ENCODE measurements at regions not wholly inside any gene's neighbourhood (a gene's known extent, or its start where the extent isn't known, plus 50 kb on each side); places are given as distances from the start of the nearest gene placed in this dataset.

GRCh38 chr5:173680660-173681242, 64.3 kb upstream of the BOD1 start:
- WGBS (ENCODE audit: extremely low coverage, insufficient read length, low lambda C conversion rate), result no CpG with 5 or more reads among the region's 6 CpGs
- H2BK120ac ChIP-seq (ENCODE audit: low read depth, low read length, poor library complexity, severe bottlenecking), result no peak overlapping the region
- H3K56ac ChIP-seq (ENCODE audit: insufficient read length, low read depth, low read length), result no peak overlapping the region
- H3K4ac ChIP-seq (ENCODE audit: low read depth, low read length), result no peak overlapping the region
- H3K9ac ChIP-seq (ENCODE audit: extremely low read depth, insufficient read length, low read length), result no peak overlapping the region
- Mint-ChIP-seq H3K27ac (no peak overlapping the region), H3K4me1 (peaks cover 4 to 8% of the 10 kb centered on the region in 2 experiments), H3K4me3 (no peak overlapping the region), H3K9me3 (peaks cover 15 to 27% of the 10 kb centered on the region in 2 experiments), H3K27me3 (ENCODE audit: low read depth) (peaks cover 13% of the 10 kb centered on the region), H3K36me3 (ENCODE audit: insufficient read depth in 1 of 3, low read depth in 3 of 3) (peaks cover 14 to 33% (median 25%) of the 10 kb centered on the region in 3 experiments)
- H2BK15ac ChIP-seq (ENCODE audit: low read depth, low read length), result no peak overlapping the region
- no peaks in the 10 kb centered on the region for H3K9me3 ChIP-seq (ENCODE audit: control insufficient read depth, low read depth, low read length)
- H2AFZ ChIP-seq (ENCODE audit: low read length), result no peak overlapping the region
- H4K91ac ChIP-seq (ENCODE audit: insufficient read length, low read depth, low read length), result no peak overlapping the region
- no peaks in the 10 kb centered on the region for H3K23me2 ChIP-seq (ENCODE audit: insufficient read length, low read depth, low read length, poor library complexity, severe bottlenecking)
- H4K8ac ChIP-seq (replicated peaks; ENCODE audit: insufficient read length, low read depth, low read length), result no peak overlapping the region
- no peak overlapping the region for H2BK12ac ChIP-seq (ENCODE audit: insufficient read length, low read depth, low read length)
- no peaks in the 10 kb centered on the region for H3K79me2 ChIP-seq (ENCODE audit: insufficient read depth, low read length)
- H3K18ac ChIP-seq (ENCODE audit: insufficient read length, low read depth, low read length), result no peak overlapping the region
- no peaks in the 10 kb centered on the region for H3K27me3 ChIP-seq (ENCODE audit: insufficient read depth, low read length)
- H2BK20ac ChIP-seq (ENCODE audit: low read depth, low read length, poor library complexity, severe bottlenecking), result no peak overlapping the region
- no peaks in the 10 kb centered on the region for H3K79me1 ChIP-seq (ENCODE audit: insufficient read depth, low read depth, low read length, poor library complexity, severe bottlenecking)
- no peak overlapping the region for H3K27ac ChIP-seq (ENCODE audit: insufficient read length, low read depth, low read length)
- no peak overlapping the region for H4K5ac ChIP-seq (ENCODE audit: insufficient read length, low read depth, low read length)
- no peak for DNase-seq
- no peak overlapping the region for H3K23ac ChIP-seq (ENCODE audit: insufficient read length, low read depth, low read length)
- H3K4me2 ChIP-seq (ENCODE audit: insufficient read depth, insufficient read length, low read length), result no peak overlapping the region
- H2AK5ac ChIP-seq (ENCODE audit: insufficient read length, low read length), result no peak overlapping the region
- no peak overlapping the region for H3T11ph ChIP-seq (ENCODE audit: low read length)
- H3K14ac ChIP-seq (ENCODE audit: insufficient read depth, low read length), result no peak overlapping the region
- H2BK5ac ChIP-seq (ENCODE audit: insufficient read length, low read length), result no peak overlapping the region
- TF ChIP-seq, protein P1, sequence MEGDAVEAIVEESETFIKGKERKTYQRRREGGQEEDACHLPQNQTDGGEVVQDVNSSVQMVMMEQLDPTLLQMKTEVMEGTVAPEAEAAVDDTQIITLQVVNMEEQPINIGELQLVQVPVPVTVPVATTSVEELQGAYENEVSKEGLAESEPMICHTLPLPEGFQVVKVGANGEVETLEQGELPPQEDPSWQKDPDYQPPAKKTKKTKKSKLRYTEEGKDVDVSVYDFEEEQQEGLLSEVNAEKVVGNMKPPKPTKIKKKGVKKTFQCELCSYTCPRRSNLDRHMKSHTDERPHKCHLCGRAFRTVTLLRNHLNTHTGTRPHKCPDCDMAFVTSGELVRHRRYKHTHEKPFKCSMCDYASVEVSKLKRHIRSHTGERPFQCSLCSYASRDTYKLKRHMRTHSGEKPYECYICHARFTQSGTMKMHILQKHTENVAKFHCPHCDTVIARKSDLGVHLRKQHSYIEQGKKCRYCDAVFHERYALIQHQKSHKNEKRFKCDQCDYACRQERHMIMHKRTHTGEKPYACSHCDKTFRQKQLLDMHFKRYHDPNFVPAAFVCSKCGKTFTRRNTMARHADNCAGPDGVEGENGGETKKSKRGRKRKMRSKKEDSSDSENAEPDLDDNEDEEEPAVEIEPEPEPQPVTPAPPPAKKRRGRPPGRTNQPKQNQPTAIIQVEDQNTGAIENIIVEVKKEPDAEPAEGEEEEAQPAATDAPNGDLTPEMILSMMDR (conservative IDR thresholded peaks at IDR 0.05), result no peak
- no peaks in the 10 kb centered on the region for H4K20me1 ChIP-seq (ENCODE audit: control insufficient read depth, insufficient read depth, insufficient read length)
- H3K4me1 ChIP-seq (ENCODE audit: insufficient read depth, low read length), result no peaks in the 10 kb centered on the region

Measured in H9 (cell line).